ENCODE measurements at regions not wholly inside any gene's neighbourhood (a gene's known extent, or its start where the extent isn't known, plus 50 kb on each side); places are given as distances from the start of the nearest gene placed in this dataset.

DNA sequence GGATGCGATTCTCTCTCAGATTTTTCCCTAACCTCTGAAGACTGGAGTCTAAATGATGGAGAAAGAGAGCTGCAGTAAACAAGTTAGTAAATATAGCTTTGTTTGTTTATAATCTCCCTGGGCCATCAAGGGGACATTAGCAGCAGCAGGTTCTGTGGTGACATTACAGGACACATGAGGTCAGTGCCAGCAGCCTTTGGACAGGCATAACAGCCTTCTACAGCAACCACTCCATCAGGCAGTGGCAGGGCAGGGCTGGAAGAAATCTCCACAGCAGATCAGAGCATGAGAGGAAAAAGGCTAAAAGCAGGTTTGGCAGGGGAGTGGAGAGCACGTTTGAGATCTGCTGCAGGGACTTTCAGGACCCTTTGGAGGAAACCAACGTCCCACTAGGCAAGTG is 127.6 kb upstream of the ACP3 start:
- DNase-seq = no peak

DNA sequence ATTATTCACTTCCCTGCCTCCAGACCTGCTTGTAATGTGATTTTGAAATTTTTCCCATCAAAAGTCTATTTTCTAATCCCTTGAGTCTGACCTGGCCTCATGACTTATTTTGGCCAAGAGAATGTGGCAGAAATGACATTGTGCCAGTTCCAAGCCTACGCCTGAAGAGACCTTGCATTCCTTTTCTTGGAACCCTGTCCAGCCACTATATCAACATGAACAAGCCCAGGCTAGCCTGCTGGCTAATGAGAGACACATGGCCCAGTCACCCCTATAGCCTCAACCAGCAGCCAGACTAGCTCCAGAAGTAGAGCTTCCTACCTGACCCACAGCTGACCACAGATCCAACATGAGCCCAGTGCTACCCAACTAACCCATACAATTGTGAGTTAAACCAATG is 121.1 kb upstream of the ACP3 start:
- no peak for DNase-seq

DNA sequence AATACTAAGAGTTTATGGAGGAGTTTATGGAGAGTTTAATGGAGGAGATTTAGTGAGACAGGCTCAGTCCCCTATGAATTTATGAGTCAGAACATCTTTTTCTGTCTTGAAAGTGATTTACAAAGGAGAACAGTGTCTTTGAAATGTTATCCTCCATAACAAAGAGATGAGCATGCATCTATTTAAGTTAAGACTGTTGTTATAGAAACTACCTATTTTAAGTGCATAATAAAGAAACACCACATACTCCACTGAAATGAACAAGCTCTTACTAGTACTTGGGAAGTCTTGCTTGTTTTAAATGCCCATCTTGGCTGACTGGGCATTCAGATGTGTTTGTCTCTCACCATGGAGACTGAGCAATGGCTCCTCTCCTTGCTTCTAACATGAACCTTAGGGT is 118.7 kb upstream of the ACP3 start:
- no peak for DNase-seq

DNA sequence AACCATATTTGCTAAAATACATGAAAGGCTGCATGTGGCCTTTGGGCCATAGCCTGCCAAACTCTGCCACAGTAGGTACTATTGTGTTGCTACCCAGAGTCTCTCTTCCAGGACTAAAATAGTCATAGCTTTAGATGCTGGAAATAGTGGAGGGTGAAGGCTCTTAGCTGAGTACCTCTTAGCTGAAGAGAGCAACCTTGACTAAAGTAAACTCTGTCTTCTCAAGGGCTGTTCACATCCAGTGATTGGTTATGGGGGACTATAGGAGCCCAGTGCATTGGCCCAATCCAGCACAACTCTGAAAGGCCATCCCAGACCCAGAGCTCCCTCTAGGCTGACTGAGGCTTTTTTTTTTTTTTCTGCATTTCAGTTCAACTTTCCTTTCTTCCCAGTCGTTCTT is 117.8 kb upstream of the ACP3 start:
- DNase-seq = no peak

DNA sequence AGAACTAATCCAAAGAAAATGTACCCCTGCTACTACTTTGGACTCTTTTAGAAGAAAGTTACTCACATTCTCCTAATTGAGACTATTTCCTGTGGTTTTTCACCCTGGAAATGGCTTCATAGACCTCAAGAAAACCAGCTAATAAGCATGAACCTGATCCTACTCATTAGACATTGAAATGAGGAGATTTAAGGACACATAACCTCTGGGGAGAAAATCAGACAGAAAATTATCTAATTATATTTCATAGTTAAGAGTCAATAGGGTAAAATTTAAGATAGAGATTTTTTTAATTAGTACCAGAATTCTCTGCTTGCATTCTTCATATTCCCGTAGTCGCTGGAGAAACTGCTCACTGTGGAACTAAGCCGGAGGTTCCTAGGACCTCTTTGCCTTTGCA is 114.6 kb upstream of the ACP3 start:
- DNase-seq = no peak

DNA sequence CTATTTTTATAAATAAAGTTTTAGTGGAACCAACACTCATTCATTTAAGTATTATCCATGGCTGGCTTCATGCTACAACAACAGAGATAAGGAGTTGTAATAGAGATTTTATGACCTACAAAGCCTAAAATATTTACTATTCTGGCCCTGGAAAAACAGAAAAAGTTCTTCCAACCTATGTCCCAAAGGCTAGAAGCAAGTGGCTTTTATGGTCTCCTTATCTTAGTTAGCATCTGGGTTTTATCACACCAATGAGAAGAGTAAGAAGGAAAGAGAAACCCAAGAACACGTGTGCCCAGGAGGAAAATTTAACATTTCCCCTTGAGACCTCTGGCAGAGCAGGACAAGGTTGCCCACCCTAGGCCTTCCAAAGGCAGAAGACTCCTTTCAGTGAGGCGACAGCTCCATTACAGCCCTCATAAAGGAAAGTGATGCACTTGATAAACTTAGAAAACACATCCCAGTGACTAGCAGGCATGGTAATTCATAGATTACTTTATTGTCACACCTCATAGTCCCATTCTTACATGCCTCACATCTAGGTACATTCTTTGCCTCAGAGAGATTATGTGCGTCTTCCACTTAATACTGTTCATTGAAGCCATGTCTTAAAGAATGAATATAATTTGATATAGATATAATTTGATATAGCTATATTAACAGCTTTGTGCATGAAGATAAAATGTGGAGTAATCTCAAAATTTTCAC is 113.2 kb upstream of the ACP3 start:
- no peak for DNase-seq

DNA sequence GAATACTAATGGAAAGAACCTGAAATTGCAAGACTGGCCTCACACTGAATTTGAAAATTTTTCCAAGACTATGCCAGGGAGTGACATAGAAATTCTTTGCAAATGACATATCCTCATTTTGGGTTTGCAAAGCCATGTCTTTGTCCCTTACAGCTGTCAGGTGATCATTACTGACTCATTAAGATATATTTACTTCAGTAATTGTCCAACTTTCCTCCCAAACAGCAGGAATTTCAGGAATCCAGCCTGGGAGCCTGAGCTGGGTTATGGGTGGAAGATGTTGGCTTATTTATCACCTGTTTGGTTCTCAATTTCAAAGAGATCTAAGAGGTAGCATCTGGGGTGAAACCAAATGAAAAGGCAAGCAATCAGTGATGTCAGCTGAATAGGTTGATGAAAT is 111.6 kb upstream of the ACP3 start:
- no peak for DNase-seq

DNA sequence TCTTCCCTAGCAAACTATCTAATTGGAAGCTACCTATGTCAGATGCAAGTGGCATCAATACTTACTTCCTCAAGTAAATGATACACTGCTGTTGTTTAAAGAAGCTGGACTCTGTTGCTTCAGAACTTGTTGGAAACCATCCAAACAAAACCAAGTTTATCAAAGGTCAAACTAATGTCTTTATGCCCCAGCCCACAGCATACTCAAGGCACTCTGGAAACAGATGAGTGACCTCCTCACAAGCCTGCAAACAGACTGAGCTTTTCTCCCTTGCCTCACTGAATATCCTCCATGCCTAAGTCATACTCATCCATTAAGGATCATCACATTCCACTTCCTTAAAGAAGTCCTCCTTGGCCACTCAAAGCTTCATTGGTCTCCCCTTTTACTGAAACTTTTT is 107.4 kb upstream of the ACP3 start:
- DNase-seq = no peak

DNA sequence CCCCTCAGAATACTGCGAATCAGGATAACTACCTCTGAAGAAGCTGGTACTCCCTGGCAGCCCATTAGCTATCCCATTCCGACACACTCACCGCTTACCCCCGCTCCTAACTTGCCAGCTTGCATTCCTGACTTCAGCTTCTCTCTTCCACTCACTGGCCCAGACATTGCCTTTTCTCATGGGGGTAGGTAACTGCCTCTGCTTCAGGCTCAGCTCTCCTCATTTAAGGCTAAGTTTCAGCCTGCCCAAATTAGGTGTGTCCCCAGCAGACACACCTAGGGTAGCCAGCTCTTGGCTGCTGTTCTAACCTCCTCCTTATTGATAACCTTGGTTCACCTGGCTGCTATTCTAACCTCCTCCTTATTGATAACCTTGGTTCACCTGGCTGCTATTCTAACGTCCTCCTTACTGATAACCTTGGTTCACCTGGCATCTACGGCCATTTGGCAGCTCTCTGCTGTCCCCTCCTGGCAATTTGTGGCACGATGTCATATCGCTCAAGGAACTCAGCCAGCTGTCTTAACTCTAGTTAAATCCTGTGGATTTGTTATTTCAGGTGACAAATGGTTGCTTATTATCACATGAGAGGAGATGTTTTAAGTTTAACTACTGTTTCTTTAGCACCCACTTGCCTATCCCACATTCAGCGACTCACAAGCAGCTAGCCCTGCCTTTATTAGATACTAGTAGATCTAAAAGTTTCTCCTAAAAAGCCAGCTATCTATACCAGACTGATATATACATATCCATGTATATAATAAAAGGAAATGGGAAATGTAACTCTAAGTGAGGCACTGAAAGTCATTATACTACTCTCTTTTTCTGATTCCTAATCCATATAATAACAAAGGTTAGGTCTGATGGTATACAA is 106.5 kb upstream of the ACP3 start:
- DNase-seq = no peak

DNA sequence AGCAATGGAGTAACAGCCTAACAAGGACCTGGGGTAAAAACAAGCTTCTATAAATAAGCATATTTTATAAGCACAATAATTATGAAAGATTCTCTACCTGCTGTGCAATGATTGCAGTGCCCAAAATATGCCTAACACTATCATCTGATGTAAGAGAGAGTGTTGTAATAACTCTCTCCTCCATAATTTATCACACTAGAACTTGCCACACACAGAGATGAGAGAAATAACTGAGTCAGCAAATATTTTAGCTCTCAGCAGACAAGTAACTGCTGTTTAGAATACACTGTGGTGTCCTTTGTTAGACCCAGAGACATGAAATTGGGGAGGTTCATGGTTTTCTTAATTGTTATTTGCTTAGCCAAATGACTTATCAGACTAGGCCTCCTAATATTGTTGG is 105.3 kb upstream of the ACP3 start:
- no peak for DNase-seq

DNA sequence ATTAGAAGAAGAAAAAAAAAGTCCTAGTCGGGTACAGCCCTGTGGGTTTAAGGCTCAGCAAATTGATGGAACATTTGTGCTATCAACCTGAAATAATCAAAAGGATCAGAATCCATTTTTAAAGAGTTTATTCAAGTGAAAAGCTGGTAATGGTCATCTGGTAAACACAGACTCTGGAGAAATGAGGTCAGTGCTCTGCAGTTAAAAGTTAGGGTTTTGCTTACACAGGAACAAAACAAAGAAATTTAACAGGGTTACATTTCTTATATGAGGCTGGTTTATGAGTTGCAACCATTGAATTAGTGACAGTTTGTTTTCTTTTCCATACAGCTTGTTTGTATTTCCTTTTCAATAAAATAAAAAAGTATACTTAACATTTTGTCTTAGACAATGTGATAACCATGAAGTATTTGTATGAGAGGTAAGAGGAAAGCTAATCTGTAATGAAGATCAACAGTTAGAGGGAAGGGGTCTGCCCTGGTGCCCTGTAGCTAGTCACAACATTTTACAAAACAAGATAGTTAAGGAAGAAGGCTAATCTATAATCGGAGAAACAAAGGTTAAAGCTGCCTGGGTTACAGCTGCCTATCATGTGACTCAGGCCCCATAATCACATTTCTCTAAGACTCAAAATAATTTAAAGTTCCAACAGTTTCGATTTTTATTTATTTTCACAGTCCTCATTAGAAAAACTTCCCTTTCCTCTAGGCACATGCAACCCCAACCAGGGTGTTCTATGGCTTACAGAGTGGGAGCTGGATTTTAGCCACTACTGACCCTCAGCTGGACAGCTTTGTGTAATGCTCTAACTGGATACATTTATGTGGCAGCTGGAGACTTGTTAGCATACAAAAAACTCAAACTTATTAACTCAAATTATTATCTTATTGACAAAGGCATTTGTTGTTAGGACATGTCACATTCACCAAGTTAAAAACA is 98.1 kb upstream of the ACP3 start:
- DNase-seq = no peak

DNA sequence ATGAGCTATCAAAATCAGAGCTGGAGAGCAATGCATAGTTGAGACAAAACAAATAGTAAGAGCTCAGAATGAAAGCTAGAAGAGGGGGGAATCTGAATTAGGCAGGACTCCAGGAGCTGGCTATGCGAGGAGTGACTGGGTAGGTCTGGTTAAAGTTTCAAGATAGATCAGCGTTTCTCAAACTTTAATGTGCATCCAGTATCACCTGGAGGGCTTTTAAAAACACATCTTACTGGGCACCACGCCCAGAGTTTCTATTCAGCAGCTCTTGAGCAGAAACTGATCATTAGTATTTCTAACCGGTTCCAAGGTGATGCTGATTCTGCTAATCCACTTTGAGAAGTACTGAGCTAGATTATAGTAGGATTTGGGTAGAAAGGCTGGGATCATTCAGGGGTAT is 96.2 kb upstream of the ACP3 start:
- DNase-seq = no peak

DNA sequence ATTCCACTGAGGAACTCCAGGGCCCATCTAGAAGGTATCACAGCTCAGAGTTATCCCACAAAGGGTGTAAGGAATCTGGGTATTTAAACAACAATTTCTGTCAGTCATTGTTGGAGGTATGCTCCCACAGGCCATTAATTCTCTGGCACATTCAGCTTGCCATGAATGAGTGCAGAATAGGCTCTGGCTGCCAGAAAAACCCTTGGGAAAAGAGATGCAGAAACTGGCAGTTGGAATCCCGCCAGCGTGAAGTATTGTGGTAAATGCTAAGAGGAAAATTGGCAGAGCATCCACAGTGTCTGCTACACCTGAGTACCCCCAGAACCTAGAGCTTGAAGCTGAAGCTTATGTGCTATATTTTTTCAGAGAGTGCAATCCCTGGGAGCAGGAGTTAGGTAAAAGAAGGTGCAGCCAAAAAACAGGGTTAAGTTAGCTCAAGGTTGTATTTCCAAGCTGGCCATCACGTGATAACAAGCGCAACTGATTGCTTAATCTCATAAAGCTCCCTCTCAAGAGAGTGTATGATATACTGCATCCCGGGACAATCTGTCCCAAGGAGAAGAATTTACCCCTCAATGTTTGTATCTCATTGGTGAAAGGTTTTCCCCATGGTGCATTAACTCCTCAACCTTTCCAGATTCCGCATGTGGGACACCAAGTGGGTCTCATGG is 94.2 kb upstream of the ACP3 start:
- no peak for DNase-seq

DNA sequence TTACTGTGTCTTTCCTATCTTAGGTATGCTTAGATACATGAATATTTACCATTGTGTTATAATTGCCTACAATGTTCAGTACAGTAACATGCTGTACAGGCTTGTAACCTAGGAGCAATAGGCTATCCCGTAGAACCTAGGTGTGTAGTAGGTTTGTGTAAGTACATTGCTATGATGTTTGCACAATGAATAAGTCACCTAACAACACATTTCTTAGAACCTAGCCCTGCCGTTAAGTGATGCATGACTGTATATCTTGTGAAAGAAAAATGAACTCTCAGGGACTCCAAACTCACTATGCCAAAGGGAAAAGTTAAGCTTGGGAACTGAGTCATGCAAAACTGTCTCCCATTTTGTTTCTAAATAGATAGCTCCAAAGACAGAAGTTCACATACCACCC is 91.5 kb upstream of the ACP3 start:
- no peak for DNase-seq

DNA sequence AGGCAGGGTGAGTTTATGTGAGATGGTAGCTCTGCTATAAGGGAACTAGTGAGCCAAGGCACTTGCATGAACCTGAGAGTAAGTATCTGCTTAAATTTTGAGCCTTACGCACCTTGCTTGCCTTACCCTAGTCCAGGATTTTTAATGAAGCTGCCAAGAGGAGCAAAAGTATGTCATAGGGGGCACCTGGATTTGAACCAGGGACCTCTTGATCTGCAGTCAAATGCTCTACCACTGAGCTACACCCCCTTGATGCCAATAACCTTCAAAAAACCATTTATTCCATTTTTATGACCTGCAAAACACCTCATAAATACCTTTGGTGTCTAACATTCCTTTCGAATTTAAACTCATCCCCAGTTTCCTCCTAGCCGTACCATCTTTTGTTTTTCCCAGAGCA is 88.3 kb upstream of the ACP3 start:
- no peak for DNase-seq

DNA sequence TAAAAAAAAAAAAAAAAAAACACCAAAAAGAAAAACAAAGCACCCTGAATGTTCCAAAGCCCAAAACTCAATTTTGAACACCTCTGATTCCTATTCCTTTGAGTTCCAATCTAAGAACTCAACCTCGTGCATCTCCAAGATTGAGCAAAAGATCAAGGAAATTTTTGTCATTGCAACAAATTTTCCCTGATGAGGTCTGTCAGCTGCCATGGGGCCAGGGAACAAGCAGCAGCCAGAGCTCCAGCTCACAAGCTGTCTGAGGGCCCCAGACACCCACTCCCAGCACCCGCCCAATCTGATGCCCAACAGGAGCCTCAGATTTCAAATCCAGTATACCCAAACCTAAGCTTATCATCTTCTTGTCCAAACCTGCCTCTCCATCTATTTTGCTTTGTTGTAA is 87.6 kb upstream of the ACP3 start:
- DNase-seq = no peak

DNA sequence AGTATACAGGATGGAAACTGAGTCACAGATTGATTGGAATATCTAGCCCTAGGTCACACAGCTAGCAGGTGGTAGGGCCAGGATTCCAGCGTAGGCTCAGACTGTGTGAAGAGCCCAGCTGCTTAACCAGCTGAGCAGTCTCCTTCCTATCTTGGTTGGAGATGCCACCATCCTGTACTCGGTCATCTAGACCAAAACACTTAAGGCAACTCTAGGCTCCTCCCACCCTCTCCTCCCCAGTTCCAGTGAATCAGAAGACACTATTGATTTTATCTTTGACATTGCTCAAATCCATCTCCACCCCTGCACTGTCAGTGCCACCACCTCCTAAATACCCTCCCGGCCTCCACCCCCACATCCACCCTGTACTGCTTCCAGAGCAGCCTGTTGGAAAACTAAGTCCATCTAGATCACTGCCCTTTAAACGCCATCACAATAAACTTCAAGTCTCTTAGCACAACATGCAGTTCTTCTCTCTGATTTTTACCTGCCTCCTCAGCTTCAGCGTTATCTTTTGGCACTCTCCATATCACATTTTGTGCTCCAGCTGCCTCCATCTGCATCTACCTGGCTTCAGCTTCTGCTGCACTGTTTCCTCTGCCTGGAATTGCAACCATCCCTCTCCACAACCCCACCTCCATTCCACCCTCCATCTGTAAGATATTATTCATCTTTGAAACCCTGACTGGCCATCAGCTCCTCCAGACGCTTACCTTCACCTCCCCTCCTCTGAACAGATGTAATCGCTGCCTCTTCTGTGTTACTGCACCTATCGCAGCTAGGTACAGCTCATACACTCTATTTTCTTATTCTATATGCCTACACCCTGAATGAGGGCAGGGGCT is 86.8 kb upstream of the ACP3 start:
- DNase-seq = no peak

DNA sequence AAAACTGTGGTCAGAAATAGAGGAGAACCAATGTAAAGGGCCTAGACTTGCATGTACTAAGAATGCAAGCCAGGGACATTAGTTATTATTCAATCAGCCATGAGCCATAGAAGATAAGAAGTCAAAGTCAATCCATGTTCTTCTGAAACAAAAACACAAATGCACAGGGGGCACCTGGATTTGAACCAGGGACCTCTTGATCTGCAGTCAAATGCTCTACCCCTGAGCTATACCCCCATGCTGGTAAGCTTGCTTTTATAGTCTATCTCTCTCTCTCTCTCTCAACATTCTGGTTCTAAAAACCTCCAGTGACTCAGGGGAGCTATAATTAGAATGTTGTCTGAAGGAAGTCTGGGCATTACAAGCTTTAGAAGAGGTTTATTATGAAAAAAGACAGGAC is 85.6 kb upstream of the ACP3 start:
- DNase-seq = no peak

DNA sequence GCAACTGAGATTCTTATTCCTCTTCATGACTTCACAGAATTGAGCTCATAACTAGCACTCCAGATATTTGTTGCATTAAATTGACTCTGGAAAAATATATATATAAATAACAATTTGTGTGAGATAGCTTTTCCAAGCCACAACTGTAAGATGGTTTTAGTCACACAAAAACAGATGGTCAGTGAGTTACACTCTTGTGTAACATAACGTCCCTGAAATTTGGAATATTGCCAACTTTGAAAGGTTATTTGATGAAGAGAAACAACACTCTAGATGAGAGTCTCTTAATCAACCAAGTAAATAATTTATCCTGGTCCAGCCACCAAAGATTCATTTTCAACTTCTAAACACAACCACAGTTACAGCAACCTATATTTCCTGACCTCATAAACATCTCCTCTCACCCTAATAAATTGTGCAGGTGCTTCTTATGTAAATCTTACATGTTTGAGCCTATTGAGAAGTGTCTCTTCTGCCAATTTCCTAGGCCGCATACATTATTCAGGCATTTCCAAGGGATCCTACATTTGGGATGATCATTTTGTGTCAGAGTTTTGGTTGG is 84.9 kb upstream of the ACP3 start:
- no peak for DNase-seq

DNA sequence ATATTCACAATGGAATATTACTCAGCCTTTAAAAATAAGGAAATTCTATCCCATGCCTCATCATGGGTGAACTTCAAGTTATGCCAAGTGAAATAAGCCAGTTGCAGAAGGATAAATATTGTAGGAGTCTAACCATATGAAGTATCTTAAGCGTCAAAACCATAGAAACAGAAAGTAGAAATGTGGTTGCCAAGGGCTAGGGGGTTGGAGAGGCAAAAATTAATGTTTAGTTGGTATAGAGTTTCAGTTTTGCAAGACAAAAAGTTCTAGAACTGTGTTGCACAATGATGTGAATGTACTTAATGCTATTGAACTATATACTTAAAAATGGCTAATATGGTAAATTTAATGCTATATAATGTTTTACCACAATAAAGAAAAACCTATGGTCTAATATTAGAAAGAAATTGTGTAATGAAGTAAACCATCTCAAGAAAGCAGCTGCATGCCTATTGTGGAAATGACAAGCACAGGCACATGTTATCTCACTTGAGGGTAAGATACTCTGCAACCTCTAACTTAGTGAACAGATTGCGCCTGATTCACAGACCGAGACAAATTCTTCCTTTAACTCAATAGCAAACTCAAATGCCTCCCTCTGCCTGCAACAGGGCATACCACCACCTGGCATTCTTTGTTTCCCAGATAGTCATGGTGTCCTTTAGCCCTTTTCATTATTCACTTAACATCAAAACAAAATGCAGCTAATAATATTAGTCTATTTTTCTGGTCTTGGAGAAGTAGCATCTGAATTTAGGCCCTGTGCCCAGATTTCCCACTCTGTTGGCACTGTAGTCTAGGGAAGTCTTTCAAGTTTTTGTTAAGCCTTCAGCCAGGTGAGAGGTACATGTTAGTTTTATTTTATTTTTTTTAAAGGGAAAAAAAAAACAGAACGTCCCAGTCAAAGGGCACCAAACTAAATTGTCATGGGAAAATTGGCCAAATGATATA is 80.2 kb upstream of the ACP3 start:
- DNase-seq = no peak

All from left hindlimb (tissue), 1 donor.